ENCODE measurements at regions not wholly inside any gene's neighbourhood (a gene's known extent, or its start where the extent isn't known, plus 50 kb on each side); places are given as distances from the start of the nearest gene placed in this dataset.
A peak's percentile ranks its signal among the peaks of the same experiment; 100 is the strongest.

DNA sequence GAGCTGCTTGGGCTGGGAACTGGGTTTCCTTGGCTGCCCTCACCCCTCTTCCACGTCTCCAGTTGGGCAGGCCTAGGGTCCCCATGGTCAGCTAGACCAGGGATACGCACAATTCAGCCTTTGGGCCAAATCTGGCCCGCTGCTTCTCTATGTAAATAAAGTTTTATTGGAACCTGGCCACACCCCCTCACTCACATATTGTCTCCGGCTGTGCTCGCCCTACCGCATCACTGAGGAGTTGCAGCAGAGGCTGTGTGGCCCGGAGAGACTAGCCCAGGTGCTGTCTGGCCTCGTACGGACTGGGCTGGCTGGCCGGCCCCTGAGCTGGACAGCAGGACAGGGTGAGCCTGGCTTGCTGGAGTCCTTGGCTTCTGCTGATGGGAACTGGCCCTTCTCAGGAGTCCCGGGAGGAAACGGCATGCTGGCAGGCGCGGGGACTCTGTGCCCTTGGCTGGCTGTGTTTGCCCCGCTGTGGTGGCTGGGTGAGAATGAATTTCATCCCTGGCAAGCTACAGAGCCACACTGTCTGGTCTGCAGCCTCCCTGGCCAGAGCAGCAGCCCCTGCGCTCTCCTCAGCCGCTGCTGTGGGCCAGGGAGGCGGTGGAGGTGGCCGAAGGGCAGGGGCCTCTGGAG, 82.0 kb downstream of the ENGASE start:
- Histone ChIP-seq H3K27me3 (peaks cover 65% of the 10 kb centered on the region), H3K36me3 (no peaks in the 10 kb centered on the region), H3K9me3 (no peaks in the 10 kb centered on the region), H3K4me3 (no peak overlapping the region)
- no peak for DNase-seq

DNA sequence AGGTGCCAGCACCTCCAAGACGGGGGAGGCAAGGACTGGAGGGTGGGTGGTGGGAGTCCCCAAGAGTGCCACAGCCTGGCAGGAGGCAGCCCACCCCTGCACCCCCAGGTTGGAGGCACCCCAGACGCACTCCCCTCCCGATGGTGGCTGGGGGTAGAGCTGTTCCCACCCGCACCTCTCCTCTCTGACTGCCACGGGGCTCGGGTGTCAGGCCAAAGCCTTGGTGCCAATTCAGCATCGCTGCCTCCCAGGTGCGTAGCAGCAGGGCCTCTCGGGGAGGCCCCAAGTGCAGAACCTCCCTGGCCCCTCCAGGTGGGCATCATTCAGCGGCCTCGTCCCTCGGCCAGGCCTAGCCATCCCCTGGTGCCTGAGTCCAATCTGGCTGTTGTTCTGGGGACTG, 81.1 kb downstream of the ENGASE start:
- DNase-seq = no peak
- Histone ChIP-seq H3K36me3 (no peaks in the 10 kb centered on the region), H3K4me3 (no peak overlapping the region), H3K27me3 (peaks cover 68% of the 10 kb centered on the region), H3K9me3 (no peaks in the 10 kb centered on the region)

GRCh38 chr17:79154951-79155585, 80.4 kb downstream of the ENGASE start:
- Histone ChIP-seq H3K9me3 (no peaks in the 10 kb centered on the region), H3K27me3 (peaks cover 66% of the 10 kb centered on the region), H3K36me3 (no peaks in the 10 kb centered on the region), H3K4me3 (no peak overlapping the region)
- peak; percentile 61 for DNase-seq

DNA sequence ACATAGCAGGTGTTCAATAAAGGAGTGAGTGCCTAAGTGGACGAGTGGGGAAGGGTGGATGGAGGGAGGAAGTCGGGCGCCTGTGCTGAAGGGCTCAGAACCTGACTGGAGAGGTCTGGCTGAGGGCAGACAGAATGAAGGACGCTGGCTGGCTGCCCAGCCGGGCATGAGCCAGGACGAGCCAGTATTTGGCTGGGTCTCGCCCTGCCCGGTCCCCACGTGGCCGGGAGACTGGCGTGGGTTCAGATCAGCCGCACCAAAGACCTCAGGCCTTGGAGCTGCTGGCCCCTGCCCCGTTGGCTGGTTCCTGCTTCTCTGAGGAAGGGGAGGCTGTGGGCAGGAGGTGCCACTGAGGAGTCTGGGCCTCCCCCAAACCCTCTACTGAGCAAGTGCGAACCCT, 79.8 kb downstream of the ENGASE start:
- peak; percentile 66 for DNase-seq
- H3K9me3 ChIP-seq = no peaks in the 10 kb centered on the region
- H3K27me3 ChIP-seq = peaks cover 60% of the 10 kb centered on the region
- no peak overlapping the region for H3K4me3 ChIP-seq
- H3K36me3 ChIP-seq = no peaks in the 10 kb centered on the region

- no peak overlapping the region for H3K4me3 ChIP-seq
- peaks cover 51% of the 10 kb centered on the region for H3K27me3 ChIP-seq
- H3K9me3 ChIP-seq = no peaks in the 10 kb centered on the region
- DNase-seq = no peak
- H3K36me3 ChIP-seq = no peaks in the 10 kb centered on the region
Measured at GRCh38 chr17:79153367-79154130, 78.9 kb downstream of the ENGASE start.

GRCh38 chr17:79152636-79153035, 78.0 kb downstream of the ENGASE start:
- H3K9me3 ChIP-seq = no peaks in the 10 kb centered on the region
- no peaks in the 10 kb centered on the region for H3K36me3 ChIP-seq
- peaks cover 45% of the 10 kb centered on the region for H3K27me3 ChIP-seq
- DNase-seq = no peak
- H3K4me3 ChIP-seq = no peak overlapping the region

DNA sequence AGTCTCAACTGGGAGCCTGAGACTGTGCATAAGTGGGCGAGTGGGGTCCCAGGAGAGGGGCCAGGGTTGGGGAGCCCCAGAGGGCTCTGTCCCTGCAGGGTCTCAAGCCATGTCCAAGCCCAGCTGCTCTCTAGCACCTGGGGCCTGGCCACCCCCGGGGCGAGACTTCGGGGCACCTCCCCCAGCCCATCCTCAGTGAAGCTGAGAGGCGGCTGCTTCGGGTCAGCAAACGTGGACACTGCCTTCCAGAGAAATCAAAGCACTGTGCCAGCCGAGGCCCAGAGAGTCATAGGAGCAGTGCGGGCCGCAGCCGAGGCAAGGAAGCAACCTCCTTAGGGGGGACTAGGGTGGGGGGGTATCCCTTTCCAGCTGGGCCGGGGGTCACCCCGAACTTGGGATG, 77.5 kb downstream of the ENGASE start:
- Histone ChIP-seq H3K27me3 (peaks cover 42% of the 10 kb centered on the region), H3K36me3 (no peaks in the 10 kb centered on the region), H3K4me3 (no peak overlapping the region), H3K9me3 (no peaks in the 10 kb centered on the region)
- no peak for DNase-seq

DNA sequence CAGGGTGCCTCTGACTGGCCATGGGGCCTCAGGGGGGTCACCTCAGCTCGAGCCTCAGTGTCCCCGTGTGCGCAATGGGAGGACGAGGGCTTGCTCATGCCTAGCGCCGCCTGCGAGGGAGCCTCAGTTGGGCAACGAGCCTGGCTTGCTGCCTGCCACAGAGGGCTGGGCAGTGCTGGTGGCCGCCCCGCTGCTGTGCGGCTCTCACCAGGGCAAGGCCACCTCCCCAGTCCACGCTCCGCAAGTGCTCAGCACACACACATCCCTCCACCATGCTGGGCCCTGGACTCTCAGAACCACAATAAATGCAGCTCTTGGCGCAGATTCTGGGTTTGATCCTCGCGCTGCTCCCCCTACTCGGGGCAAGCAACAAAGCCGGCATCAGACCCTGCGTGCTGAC, 76.2 kb downstream of the ENGASE start:
- Histone ChIP-seq H3K27me3 (peaks cover 32% of the 10 kb centered on the region), H3K9me3 (no peaks in the 10 kb centered on the region), H3K4me3 (no peak overlapping the region), H3K36me3 (no peaks in the 10 kb centered on the region)
- DNase-seq = no peak

DNA sequence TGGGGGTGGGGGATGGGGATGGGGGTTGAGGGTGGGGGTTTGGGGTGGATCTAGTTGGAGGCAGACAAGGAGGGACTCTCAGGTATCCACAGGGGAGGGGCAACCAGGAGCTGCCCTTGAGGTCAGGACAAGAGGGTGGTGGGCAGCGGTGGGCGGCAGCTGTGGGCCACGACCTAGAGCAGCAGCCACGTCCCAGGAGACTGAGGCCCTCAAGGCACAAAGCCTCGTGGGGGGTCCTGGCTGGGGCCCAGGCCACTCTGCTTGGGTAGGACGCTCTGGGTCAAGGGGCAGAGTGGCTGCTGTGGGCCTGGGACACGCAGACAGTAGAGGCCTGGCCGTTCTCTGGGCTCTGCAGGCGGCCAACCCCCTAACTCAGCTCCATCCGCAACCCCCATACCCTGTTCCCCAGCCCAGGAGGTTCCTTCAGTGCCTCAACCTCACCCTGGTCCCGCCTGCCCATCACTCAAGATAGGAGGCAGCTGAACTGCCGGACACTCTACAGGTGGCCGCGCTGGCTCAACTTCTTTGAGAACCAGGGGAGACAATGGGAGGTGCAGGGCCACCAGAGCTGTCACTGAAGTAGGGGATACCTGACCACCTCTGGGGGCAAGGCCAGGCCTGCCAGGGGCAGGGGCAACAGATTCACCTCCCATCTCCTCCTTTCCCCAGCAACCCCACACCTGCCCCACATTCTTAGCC, 75.6 kb downstream of the ENGASE start:
- no peak overlapping the region for H3K4me3 ChIP-seq
- H3K27me3 ChIP-seq = peaks cover 26% of the 10 kb centered on the region
- no peaks in the 10 kb centered on the region for H3K9me3 ChIP-seq
- no peak for DNase-seq
- no peaks in the 10 kb centered on the region for H3K36me3 ChIP-seq

- Histone ChIP-seq H3K4me3 (no peak overlapping the region), H3K9me3 (no peaks in the 10 kb centered on the region), H3K36me3 (no peaks in the 10 kb centered on the region), H3K27me3 (peaks cover 16% of the 10 kb centered on the region)
- DNase-seq = no peak
Measured at GRCh38 chr17:79148584-79148983, 74.0 kb downstream of the ENGASE start.

DNA sequence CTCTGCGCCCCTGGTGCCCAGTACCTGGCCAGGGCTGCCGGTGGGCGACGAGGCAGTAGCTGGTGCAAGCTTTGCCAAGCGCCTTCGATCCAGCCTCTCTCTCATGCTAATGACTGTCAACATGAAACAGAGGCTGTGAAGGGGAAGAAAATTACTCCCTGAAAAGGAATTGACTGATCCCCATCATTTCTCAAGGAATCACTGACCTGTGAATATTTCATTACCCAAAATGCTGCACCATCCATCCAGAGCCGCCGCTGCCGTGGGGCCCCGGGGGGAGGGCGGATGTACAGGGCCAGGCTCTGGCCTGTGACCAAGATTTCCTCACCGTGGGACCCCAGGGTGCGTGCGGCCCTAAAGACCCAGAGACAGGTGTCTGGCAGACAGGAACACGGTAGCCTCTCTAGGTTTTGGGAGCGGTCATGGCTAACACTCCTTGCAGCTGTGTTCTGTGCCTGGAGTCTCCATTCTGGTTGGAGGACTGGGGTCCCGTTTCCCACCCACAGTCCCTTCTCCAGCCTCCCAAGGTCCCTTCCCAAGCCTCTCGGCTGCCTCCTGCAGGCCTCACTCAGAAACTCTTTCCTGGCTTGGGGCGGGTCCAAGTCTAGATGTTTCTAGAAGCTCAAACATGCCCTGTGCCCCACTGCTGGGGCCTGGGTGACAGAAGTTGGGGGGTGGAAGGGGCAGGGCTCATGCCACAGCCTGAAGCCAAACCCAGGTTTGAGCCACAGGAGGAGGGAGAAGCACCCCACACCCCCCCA, 73.3 kb downstream of the ENGASE start:
- no peak for DNase-seq
- Histone ChIP-seq H3K27me3 (peaks cover 9% of the 10 kb centered on the region), H3K36me3 (no peaks in the 10 kb centered on the region)

DNA sequence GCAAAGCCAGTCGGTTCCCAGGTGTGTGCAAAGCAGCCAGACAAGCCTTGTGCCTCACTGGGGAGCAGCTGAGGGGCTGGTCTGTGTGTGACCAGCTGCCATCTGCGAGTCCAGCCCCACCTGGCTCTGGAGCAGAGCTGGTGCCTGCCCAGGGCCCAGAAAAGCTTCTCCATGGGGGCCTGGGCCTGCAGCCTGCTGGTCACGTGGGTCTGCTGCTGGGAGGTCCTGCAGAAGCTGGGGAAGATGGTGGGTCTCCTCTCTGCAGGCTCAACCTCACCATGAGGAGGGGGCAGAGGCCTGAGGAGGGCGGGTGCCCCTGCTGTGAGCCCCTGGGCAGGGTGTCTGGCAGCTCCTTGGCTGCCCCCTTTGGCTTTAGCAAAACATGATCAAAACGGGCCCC, 71.9 kb downstream of the ENGASE start:
- DNase-seq = no peak
- peaks cover 17% of the 10 kb centered on the region for H3K27me3 ChIP-seq

More for the DNA sequence above, 73.3 kb downstream of the ENGASE start:
- Histone ChIP-seq H3K4me3 (no peak overlapping the region), H3K9me3 (no peaks in the 10 kb centered on the region)

DNA sequence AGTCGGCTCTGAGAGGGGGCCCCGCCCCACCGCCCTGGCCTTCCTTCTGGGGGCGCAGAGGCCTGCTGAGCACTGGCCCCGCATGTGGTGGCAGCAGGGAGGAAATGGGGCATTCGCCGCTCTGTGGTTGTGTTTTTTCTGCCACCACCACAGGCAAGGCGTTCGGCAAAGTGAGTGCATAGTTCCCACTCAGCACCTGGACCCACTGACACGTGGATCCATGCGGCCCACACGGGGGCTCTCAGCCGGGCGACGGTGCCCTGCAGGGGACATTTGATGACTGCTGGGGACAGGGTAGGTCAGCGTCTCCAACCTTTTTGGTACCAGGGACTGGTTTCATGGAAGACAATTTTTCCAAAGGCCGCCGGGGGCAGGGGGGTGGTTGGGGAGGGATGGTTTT, 70.9 kb downstream of the ENGASE start:
- H3K9me3 ChIP-seq = no peaks in the 10 kb centered on the region
- H3K4me3 ChIP-seq = no peak overlapping the region
- H3K27me3 ChIP-seq = peaks cover 23% of the 10 kb centered on the region
- no peaks in the 10 kb centered on the region for H3K36me3 ChIP-seq
- DNase-seq = no peak

More for the DNA sequence above, 71.9 kb downstream of the ENGASE start:
- Histone ChIP-seq H3K36me3 (no peaks in the 10 kb centered on the region), H3K4me3 (no peak overlapping the region), H3K9me3 (no peaks in the 10 kb centered on the region)

GRCh38 chr17:79144133-79144532, 69.5 kb downstream of the ENGASE start:
- Histone ChIP-seq H3K27me3 (peaks cover 29% of the 10 kb centered on the region), H3K9me3 (no peaks in the 10 kb centered on the region), H3K4me3 (no peak overlapping the region), H3K36me3 (no peaks in the 10 kb centered on the region)
- DNase-seq = no peak

DNA sequence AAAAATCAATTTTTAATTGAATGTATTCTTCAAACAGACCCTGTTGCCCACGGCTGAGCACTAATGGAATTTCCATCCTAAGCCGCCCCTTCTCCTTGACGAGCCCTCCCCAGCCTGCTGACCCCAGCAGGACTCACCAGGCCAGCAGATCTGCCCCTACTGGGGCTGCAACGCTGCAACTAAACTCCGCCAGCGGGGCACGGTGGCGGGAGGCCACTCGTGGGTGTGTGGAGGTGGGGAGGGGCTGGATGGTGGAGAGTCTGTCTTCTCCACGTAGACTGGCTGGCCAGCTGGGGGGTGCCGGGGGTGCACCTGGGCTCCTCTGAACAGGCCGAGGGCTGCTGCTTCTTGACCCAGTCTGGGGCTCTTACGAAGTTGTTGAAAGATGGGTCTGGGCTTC, 67.8 kb downstream of the ENGASE start:
- Histone ChIP-seq H3K4me3 (no peak overlapping the region), H3K27me3 (peaks cover 37% of the 10 kb centered on the region), H3K36me3 (no peaks in the 10 kb centered on the region), H3K9me3 (no peaks in the 10 kb centered on the region)
- no peak for DNase-seq

DNA sequence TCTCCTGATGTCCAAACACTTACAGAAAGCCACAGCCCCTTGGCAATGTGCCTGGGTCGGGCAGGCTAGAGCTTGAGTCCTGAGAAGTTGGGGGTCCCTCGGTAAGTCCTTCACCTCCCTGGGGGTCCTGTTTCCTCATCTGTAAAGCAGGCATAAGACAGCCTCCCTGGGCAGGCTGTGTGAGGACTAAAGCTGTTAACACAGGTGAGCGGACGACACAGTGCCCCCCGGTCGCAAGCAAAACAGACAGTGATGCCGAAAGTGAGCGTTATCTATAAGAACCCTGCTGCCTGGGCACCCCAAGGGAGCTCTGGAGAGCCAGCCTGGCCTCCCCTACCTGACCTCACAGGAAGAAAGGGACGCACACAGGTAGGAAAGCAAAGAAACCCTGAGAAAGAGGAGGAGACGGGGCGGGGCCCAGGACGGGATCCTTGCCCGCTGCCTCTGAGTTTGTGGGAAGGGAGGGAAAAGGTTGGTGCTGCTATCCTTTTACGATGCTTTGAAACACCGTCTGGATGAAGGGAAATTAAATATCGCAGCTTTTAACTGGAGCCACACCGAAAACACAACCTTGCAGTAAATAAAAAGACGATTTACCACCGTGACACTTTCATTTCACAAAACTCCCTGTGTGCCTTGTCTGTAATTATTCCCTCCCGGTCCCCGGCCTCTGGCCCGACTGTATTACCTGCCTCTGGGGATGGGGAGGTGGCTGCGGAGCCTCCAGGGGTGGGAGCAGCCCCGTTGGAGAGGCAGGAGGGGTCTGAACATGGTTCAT, 67.1 kb downstream of the ENGASE start:
- H3K4me3 ChIP-seq = no peak overlapping the region
- DNase-seq = no peak
- no peaks in the 10 kb centered on the region for H3K36me3 ChIP-seq
- no peaks in the 10 kb centered on the region for H3K9me3 ChIP-seq
- H3K27me3 ChIP-seq = peaks cover 41% of the 10 kb centered on the region
